ENCODE measurements at regions not wholly inside any gene's neighbourhood (a gene's known extent, or its start where the extent isn't known, plus 50 kb on each side); places are given as distances from the start of the nearest gene placed in this dataset.

DNA sequence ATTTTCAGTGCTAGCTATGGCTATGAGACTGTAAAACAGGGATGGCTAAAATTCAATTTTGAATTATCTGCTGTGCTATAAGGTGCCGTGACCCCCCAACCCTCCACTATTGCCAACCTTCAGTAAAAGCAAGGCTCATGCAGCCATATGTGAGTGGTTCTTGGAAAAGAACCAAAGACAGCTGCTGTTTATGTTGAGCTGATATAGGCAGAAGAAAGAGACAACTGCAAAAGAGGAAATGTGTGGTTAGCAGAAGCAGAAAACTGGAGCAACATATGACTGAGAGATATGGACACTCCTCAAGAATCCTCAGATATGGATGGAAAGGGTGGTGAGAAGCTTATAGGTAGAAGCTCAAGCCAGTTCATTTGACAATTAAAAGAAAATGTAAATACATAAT is 200.3 kb downstream of the TLE1 start:
- peaks cover 7% of the 10 kb centered on the region for H3K27me3 Mint-ChIP-seq (ENCODE audit: low read depth)
- H3K36me3 Mint-ChIP-seq (ENCODE audit: low read depth): no peaks in the 10 kb centered on the region
- no peak overlapping the region for H3K4me3 Mint-ChIP-seq (ENCODE audit: unreplicated experiment)
- TF ChIP-seq CTCF (IDR thresholded peaks at IDR 0.05): no peak
- H3K27ac Mint-ChIP-seq (ENCODE audit: unreplicated experiment): no peak overlapping the region
- H3K9me3 Mint-ChIP-seq (ENCODE audit: low read depth): peaks cover 2% of the 10 kb centered on the region
- no peak for DNase-seq (ENCODE audit: low spot score)
- peaks cover 32% of the 10 kb centered on the region for H3K4me1 Mint-ChIP-seq (ENCODE audit: low read depth)

GRCh38 chr9:81480828-81481604 is 208.3 kb downstream of the TLE1 start:
- TF ChIP-seq CTCF (IDR thresholded peaks at IDR 0.05): no peak
- Mint-ChIP-seq H3K4me3 (ENCODE audit: unreplicated experiment) (no peak overlapping the region), H3K9me3 (ENCODE audit: low read depth) (peaks cover 8% of the 10 kb centered on the region), H3K27me3 (ENCODE audit: low read depth) (no peaks in the 10 kb centered on the region), H3K4me1 (ENCODE audit: low read depth) (no peaks in the 10 kb centered on the region), H3K27ac (ENCODE audit: unreplicated experiment) (no peak overlapping the region), H3K36me3 (ENCODE audit: low read depth) (peaks cover 6% of the 10 kb centered on the region)
- DNase-seq (ENCODE audit: low spot score): no peak

DNA sequence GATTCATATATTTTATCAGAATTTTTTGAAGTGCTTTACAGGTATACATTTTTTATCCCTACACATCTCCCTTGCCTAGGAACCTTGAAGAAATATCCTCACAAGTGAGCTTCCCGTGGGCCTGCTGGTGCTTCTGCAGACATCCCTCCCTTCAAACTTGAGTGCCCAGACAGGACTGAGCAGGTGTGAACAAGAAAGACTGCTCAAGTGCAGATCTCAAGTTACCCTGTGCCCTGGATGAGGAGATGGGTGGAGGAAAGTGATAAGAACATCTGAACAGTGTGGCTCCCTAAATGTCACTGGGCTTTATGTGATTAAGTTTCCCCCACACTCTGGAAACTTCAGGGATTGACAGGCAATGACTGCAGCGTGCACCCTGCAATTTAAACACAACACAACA is 209.8 kb downstream of the TLE1 start:
- peaks cover 8% of the 10 kb centered on the region for H3K9me3 Mint-ChIP-seq (ENCODE audit: low read depth)
- no peak for DNase-seq (ENCODE audit: low spot score)
- no peaks in the 10 kb centered on the region for H3K27me3 Mint-ChIP-seq (ENCODE audit: low read depth)
- no peak for TF ChIP-seq CTCF (IDR thresholded peaks at IDR 0.05)
- H3K36me3 Mint-ChIP-seq (ENCODE audit: low read depth): peaks cover 6% of the 10 kb centered on the region
- no peaks in the 10 kb centered on the region for H3K4me1 Mint-ChIP-seq (ENCODE audit: low read depth)
- no peak overlapping the region for H3K4me3 Mint-ChIP-seq (ENCODE audit: unreplicated experiment)
- H3K27ac Mint-ChIP-seq (ENCODE audit: unreplicated experiment): no peak overlapping the region

- DNase-seq (ENCODE audit: low spot score): no peak
- Mint-ChIP-seq H3K27ac (ENCODE audit: unreplicated experiment) (no peak overlapping the region), H3K36me3 (ENCODE audit: low read depth) (peaks cover 6% of the 10 kb centered on the region), H3K4me3 (ENCODE audit: unreplicated experiment) (no peak overlapping the region), H3K9me3 (ENCODE audit: low read depth) (peaks cover 8% of the 10 kb centered on the region), H3K4me1 (ENCODE audit: low read depth) (no peaks in the 10 kb centered on the region), H3K27me3 (ENCODE audit: low read depth) (no peaks in the 10 kb centered on the region)
- TF ChIP-seq CTCF (IDR thresholded peaks at IDR 0.05): no peak
Observed at GRCh38 chr9:81477669-81478068, 211.7 kb downstream of the TLE1 start.

- Mint-ChIP-seq H3K4me3 (ENCODE audit: unreplicated experiment) (no peak overlapping the region), H3K4me1 (ENCODE audit: low read depth) (no peaks in the 10 kb centered on the region), H3K27ac (ENCODE audit: unreplicated experiment) (no peak overlapping the region), H3K9me3 (ENCODE audit: low read depth) (peaks cover 8% of the 10 kb centered on the region), H3K27me3 (ENCODE audit: low read depth) (no peaks in the 10 kb centered on the region), H3K36me3 (ENCODE audit: low read depth) (peaks cover 6% of the 10 kb centered on the region)
- DNase-seq (ENCODE audit: low spot score): no peak
- no peak for TF ChIP-seq CTCF (IDR thresholded peaks at IDR 0.05)
Observed at GRCh38 chr9:81476813-81477490, 212.4 kb downstream of the TLE1 start.

Data from chondrocyte (in vitro differentiated cells).